RPMI7951 (cell line): ENCODE measurements at regions not wholly inside any gene's neighbourhood (a gene's known extent, or its start where the extent isn't known, plus 50 kb on each side); places are given as distances from the start of the nearest gene placed in this dataset.
A peak's percentile ranks its signal among the peaks of the same experiment; 100 is the strongest.
"Not testable (repeated sequence)": the region's sequence is repeated elsewhere in the genome, so short reads cannot be mapped to it uniquely, and the experiment has no call there.

ENCODE experiments used
- DNase-seq: peaks from one replicate; pipeline ENCODE4 v3.0.0-alpha.2; 2012; ENCODE audit warnings: low read depth

GRCh38 chr7:150101282-150101681 is 221.9 kb upstream of the LRRC61 start:
- peak; percentile 72 for DNase-seq

- DNase-seq, result not testable (repeated sequence)
Measured at GRCh38 chr7:150107283-150107682, 215.9 kb upstream of the LRRC61 start.

- peak; percentile 9 for DNase-seq
Measured at GRCh38 chr7:150110375-150110820, 212.8 kb upstream of the LRRC61 start.

- not testable (repeated sequence) for DNase-seq
Measured at GRCh38 chr7:150110882-150111281, 212.3 kb upstream of the LRRC61 start.

- not testable (repeated sequence) for DNase-seq
Measured at GRCh38 chr7:150111373-150112139, 211.6 kb upstream of the LRRC61 start.

- peak; percentile 17 for DNase-seq
Measured at GRCh38 chr7:150113301-150113700, 209.9 kb upstream of the LRRC61 start.

- not testable (repeated sequence) for DNase-seq
Measured at GRCh38 chr7:150114591-150114990, 208.6 kb upstream of the LRRC61 start.

- DNase-seq, result not testable (repeated sequence)
Measured at GRCh38 chr7:150119966-150120365, 203.2 kb upstream of the LRRC61 start.

- not testable (repeated sequence) for DNase-seq
Measured at GRCh38 chr7:150125831-150126230, 197.3 kb upstream of the LRRC61 start.

- not testable (repeated sequence) for DNase-seq
Measured at GRCh38 chr7:150134451-150134850, 188.7 kb upstream of the LRRC61 start.

GRCh38 chr7:150135620-150136190 is 187.4 kb upstream of the LRRC61 start:
- not testable (repeated sequence) for DNase-seq

- not testable (repeated sequence) for DNase-seq
Measured at GRCh38 chr7:150139840-150140239, 183.3 kb upstream of the LRRC61 start.

GRCh38 chr7:150141525-150142345 is 181.4 kb upstream of the LRRC61 start:
- DNase-seq, result not testable (repeated sequence)

GRCh38 chr7:150146124-150146523 is 177.0 kb upstream of the LRRC61 start:
- DNase-seq, result not testable (repeated sequence)

- DNase-seq, result not testable (repeated sequence)
Measured at GRCh38 chr7:150147524-150147923, 175.6 kb upstream of the LRRC61 start.

GRCh38 chr7:150156015-150156414 is 167.1 kb upstream of the LRRC61 start:
- DNase-seq, result peak; percentile 1

GRCh38 chr7:150158696-150159095 is 164.5 kb upstream of the LRRC61 start:
- not testable (repeated sequence) for DNase-seq

- not testable (repeated sequence) for DNase-seq
Measured at GRCh38 chr7:150169515-150169914, 153.6 kb upstream of the LRRC61 start.

- DNase-seq, result not testable (repeated sequence)
Measured at GRCh38 chr7:150169943-150170490, 153.1 kb upstream of the LRRC61 start.

GRCh38 chr7:150183602-150184001 is 139.6 kb upstream of the LRRC61 start:
- not testable (repeated sequence) for DNase-seq

- peak; percentile 2 for DNase-seq
Measured at GRCh38 chr7:150189963-150190362, 133.2 kb upstream of the LRRC61 start.

- not testable (repeated sequence) for DNase-seq
Measured at GRCh38 chr7:150192541-150192940, 130.6 kb upstream of the LRRC61 start.
